ENCODE measurements at regions not wholly inside any gene's neighbourhood (a gene's known extent, or its start where the extent isn't known, plus 50 kb on each side); places are given as distances from the start of the nearest gene placed in this dataset.

- no peak for TF ChIP-seq REST (IDR thresholded peaks at IDR 0.05; ENCODE audit: low read depth)
- TF ChIP-seq TEAD4 (IDR thresholded peaks at IDR 0.05), result no peak
- TF ChIP-seq USF1 (IDR thresholded peaks at IDR 0.05), result no peak
- no peak for TF ChIP-seq TCF12 (IDR thresholded peaks at IDR 0.05; ENCODE audit: low read depth)
- TF ChIP-seq YY1 (IDR thresholded peaks at IDR 0.05; ENCODE audit: low read depth), result no peak
- no peak for TF ChIP-seq NFIC (IDR thresholded peaks at IDR 0.05)
- no peak for TF ChIP-seq EGR1 (IDR thresholded peaks at IDR 0.05)
- no peak for TF ChIP-seq EP300 (IDR thresholded peaks at IDR 0.05; ENCODE audit: borderline replicate concordance)
- no peak for TF ChIP-seq CREB1 (IDR thresholded peaks at IDR 0.05; ENCODE audit: low read depth)
- TF ChIP-seq MAX (IDR thresholded peaks at IDR 0.05), result no peak
- TF ChIP-seq TAF1 (IDR thresholded peaks at IDR 0.05; ENCODE audit: low read depth), result no peak
- no peak for TF ChIP-seq ZBTB7A (IDR thresholded peaks at IDR 0.05; ENCODE audit: low read depth)
- no peak for TF ChIP-seq CEBPB (IDR thresholded peaks at IDR 0.05)
- TF ChIP-seq FOXM1 (IDR thresholded peaks at IDR 0.05; ENCODE audit: borderline replicate concordance, low read depth), result no peak
- no peak for TF ChIP-seq RAD21 (IDR thresholded peaks at IDR 0.05; ENCODE audit: low read depth)
Measured at GRCh38 chrX:39859991-39860861, 237.5 kb downstream of the BCOR start.

GRCh38 chrX:39862963-39863362 lies 234.8 kb downstream of the BCOR start:
- TF ChIP-seq YY1 (IDR thresholded peaks at IDR 0.05; ENCODE audit: low read depth) (no peak), NFIC (IDR thresholded peaks at IDR 0.05) (no peak), REST (IDR thresholded peaks at IDR 0.05; ENCODE audit: low read depth) (no peak), USF1 (IDR thresholded peaks at IDR 0.05) (no peak), TCF12 (IDR thresholded peaks at IDR 0.05; ENCODE audit: low read depth) (no peak), EP300 (IDR thresholded peaks at IDR 0.05; ENCODE audit: borderline replicate concordance) (no peak), EGR1 (IDR thresholded peaks at IDR 0.05) (no peak), CEBPB (IDR thresholded peaks at IDR 0.05) (no peak), MAX (IDR thresholded peaks at IDR 0.05) (no peak), CREB1 (IDR thresholded peaks at IDR 0.05; ENCODE audit: low read depth) (no peak), ZBTB7A (IDR thresholded peaks at IDR 0.05; ENCODE audit: low read depth) (no peak), TAF1 (IDR thresholded peaks at IDR 0.05; ENCODE audit: low read depth) (no peak), RAD21 (IDR thresholded peaks at IDR 0.05; ENCODE audit: low read depth) (no peak), FOXM1 (IDR thresholded peaks at IDR 0.05; ENCODE audit: borderline replicate concordance, low read depth) (no peak)

- TF ChIP-seq TEAD4 (IDR thresholded peaks at IDR 0.05), result no peak
Measured at GRCh38 chrX:39866229-39866628, 231.5 kb downstream of the BCOR start.

GRCh38 chrX:39869846-39870601 lies 227.7 kb downstream of the BCOR start:
- TF ChIP-seq TAF1 (IDR thresholded peaks at IDR 0.05; ENCODE audit: low read depth) (no peak), USF1 (IDR thresholded peaks at IDR 0.05) (no peak), RAD21 (IDR thresholded peaks at IDR 0.05; ENCODE audit: low read depth) (no peak), CEBPB (IDR thresholded peaks at IDR 0.05) (no peak), YY1 (IDR thresholded peaks at IDR 0.05; ENCODE audit: low read depth) (no peak), MAX (IDR thresholded peaks at IDR 0.05) (no peak), TCF12 (IDR thresholded peaks at IDR 0.05; ENCODE audit: low read depth) (no peak), FOXM1 (IDR thresholded peaks at IDR 0.05; ENCODE audit: borderline replicate concordance, low read depth) (no peak), EP300 (IDR thresholded peaks at IDR 0.05; ENCODE audit: borderline replicate concordance) (no peak), ZBTB7A (IDR thresholded peaks at IDR 0.05; ENCODE audit: low read depth) (no peak), NFIC (IDR thresholded peaks at IDR 0.05) (no peak), EGR1 (IDR thresholded peaks at IDR 0.05) (no peak), CREB1 (IDR thresholded peaks at IDR 0.05; ENCODE audit: low read depth) (no peak), TEAD4 (IDR thresholded peaks at IDR 0.05) (no peak)

All from Ishikawa (cell line).